Neural progenitor cell (in vitro differentiated cells): ENCODE measurements at regions not wholly inside any gene's neighbourhood (a gene's known extent, or its start where the extent isn't known, plus 50 kb on each side); places are given as distances from the start of the nearest gene placed in this dataset.

Experiments used
- DNase-seq: peaks from one replicate; pipeline ENCODE4 v3.0.0-alpha.2; 2016; ENCODE audit warnings: low spot score
- H2AFZ ChIP-seq: fragments of 200-600 bp; sonication (generic); replicated peaks from 2 replicates; pipeline ENCODE4 v1.6.1; 2016; ENCODE audit warnings: antibody characterized with exemption
- H3F3A ChIP-seq: fragments of 200-600 bp; sonication (generic); 2 replicates; pipeline ENCODE4 v1.6.1; 2016; ENCODE audit warnings: antibody characterized with exemption, low read depth
- H3K27ac ChIP-seq: fragments of 200-600 bp; sonication (generic); 2 replicates; pipeline ENCODE4 v1.5.1; 2016; ENCODE audit warnings: mild to moderate bottlenecking
- H3K27me3 ChIP-seq: fragments of 200-600 bp; sonication (generic); 2 replicates; pipeline ENCODE4 v1.6.1; 2016; ENCODE audit warnings: mild to moderate bottlenecking, moderate library complexity
- H3K36me3 ChIP-seq: fragments of 200-600 bp; sonication (generic); 2 replicates; pipeline ENCODE4 v1.5.1; 2016
- H3K4me1 ChIP-seq: fragments of 200-600 bp; sonication (generic); 2 replicates; pipeline ENCODE4 v1.6.1; 2016; ENCODE audit warnings: mixed run types
- H3K4me2 ChIP-seq: fragments of 200-600 bp; sonication (generic); 2 replicates; pipeline ENCODE4 v1.6.1; 2016
- H3K4me3 ChIP-seq: fragments of 200-600 bp; sonication (generic); 2 replicates; pipeline ENCODE4 v1.5.1; 2016
- H3K79me2 ChIP-seq: fragments of 200-600 bp; sonication (generic); 2 replicates; pipeline ENCODE4 v1.6.1; 2016; ENCODE audit warnings: low read depth
- H3K9ac ChIP-seq: fragments of 200-600 bp; sonication (generic); 2 replicates; pipeline ENCODE4 v1.6.1; 2016
- H3K9me3 ChIP-seq: fragments of 200-600 bp; sonication (generic); 2 replicates; pipeline ENCODE4 v1.5.1; 2016; ENCODE audit warnings: low read depth
- H4K20me1 ChIP-seq: fragments of 200-600 bp; sonication (generic); 2 replicates; pipeline ENCODE4 v1.6.1; 2016; ENCODE audit warnings: low read depth
- H3K27ac Mint-ChIP-seq: 3 replicates; pipeline ENCODE4 v1.8.0; 2021; ENCODE audit warnings: mixed read lengths
- H3K27me3 Mint-ChIP-seq: 2 replicates; pipeline ENCODE4 v1.8.0; 2022; ENCODE audit warnings: low read depth, mild to moderate bottlenecking, inconsistent platforms, moderate library complexity, mixed read lengths; ENCODE audit not compliant: insufficient read depth
- H3K36me3 Mint-ChIP-seq: 3 replicates; pipeline ENCODE4 v1.8.0; 2021; ENCODE audit warnings: mixed read lengths
- H3K4me1 Mint-ChIP-seq: 3 replicates; pipeline ENCODE4 v1.8.0; 2021; ENCODE audit warnings: mixed read lengths
- H3K4me3 Mint-ChIP-seq: 3 replicates; pipeline ENCODE4 v1.8.0; 2021; ENCODE audit warnings: mild to moderate bottlenecking, moderate library complexity, mixed read lengths
- H3K9me3 Mint-ChIP-seq: 3 replicates; pipeline ENCODE4 v1.8.0; 2020; ENCODE audit warnings: mixed read lengths
- CTCF ChIP-seq: fragments of 200-600 bp; sonication (generic); IDR thresholded peaks from 2 replicates; pipeline ENCODE4 v1.5.1; 2017; ENCODE audit warnings: antibody characterized with exemption, mild to moderate bottlenecking
- EZH2 ChIP-seq: fragments of 200-600 bp; sonication (generic); IDR thresholded peaks from 2 replicates; pipeline ENCODE4 v1.6.1; 2017; ENCODE audit warnings: antibody characterized with exemption, mild to moderate bottlenecking, moderate library complexity
- EZH2phosphoT487 ChIP-seq: fragments of 200-600 bp; sonication (generic); IDR thresholded peaks from 2 replicates; pipeline ENCODE4 v1.6.1; 2017; ENCODE audit warnings: antibody characterized with exemption

- no peaks in the 10 kb centered on the region for H3K9me3 Mint-ChIP-seq
- no peak overlapping the region for H3K27ac Mint-ChIP-seq
- Histone ChIP-seq H3K36me3 (no peaks in the 10 kb centered on the region), H3F3A (no peaks in the 10 kb centered on the region), H3K27ac (no peak overlapping the region), H3K4me2 (no peak overlapping the region), H3K4me1 (no peaks in the 10 kb centered on the region), H3K9me3 (no peaks in the 10 kb centered on the region), H3K4me3 (no peak overlapping the region), H4K20me1 (no peaks in the 10 kb centered on the region), H3K9ac (no peak overlapping the region), H3K79me2 (no peaks in the 10 kb centered on the region), H3K27me3 (no peaks in the 10 kb centered on the region), H2AFZ (no peak overlapping the region)
- H3K27me3 Mint-ChIP-seq: peaks cover 2% of the 10 kb centered on the region
- H3K4me1 Mint-ChIP-seq: no peaks in the 10 kb centered on the region
- TF ChIP-seq CTCF (no peak), EZH2 (no peak), EZH2phosphoT487 (no peak)
- H3K36me3 Mint-ChIP-seq: no peaks in the 10 kb centered on the region
- no peak overlapping the region for H3K4me3 Mint-ChIP-seq
- no peak for DNase-seq
Measured at GRCh38 chr10:58887474-58887873, 289.0 kb upstream of the PHYHIPL start.

GRCh38 chr10:58888957-58889356 lies 287.5 kb upstream of the PHYHIPL start:
- Histone ChIP-seq H3K27ac (no peak overlapping the region), H3K36me3 (no peaks in the 10 kb centered on the region), H3K9ac (no peak overlapping the region), H2AFZ (no peak overlapping the region), H3K4me3 (no peak overlapping the region), H3K27me3 (no peaks in the 10 kb centered on the region), H3K4me1 (no peaks in the 10 kb centered on the region), H3K9me3 (no peaks in the 10 kb centered on the region), H4K20me1 (no peaks in the 10 kb centered on the region), H3K4me2 (no peak overlapping the region), H3K79me2 (no peaks in the 10 kb centered on the region), H3F3A (no peaks in the 10 kb centered on the region)
- no peak overlapping the region for H3K4me3 Mint-ChIP-seq
- H3K36me3 Mint-ChIP-seq: no peaks in the 10 kb centered on the region
- H3K27ac Mint-ChIP-seq: no peak overlapping the region
- no peak for TF ChIP-seq CTCF
- TF ChIP-seq EZH2phosphoT487: no peak
- TF ChIP-seq EZH2: no peak
- H3K9me3 Mint-ChIP-seq: no peaks in the 10 kb centered on the region
- no peak for DNase-seq
- H3K27me3 Mint-ChIP-seq: peaks cover 2% of the 10 kb centered on the region
- no peaks in the 10 kb centered on the region for H3K4me1 Mint-ChIP-seq

GRCh38 chr10:58892031-58892531 lies 284.4 kb upstream of the PHYHIPL start:
- Histone ChIP-seq H2AFZ (peak overlapping the region; percentile 59), H3K4me2 (no peak overlapping the region), H3K27me3 (no peaks in the 10 kb centered on the region), H3K27ac (no peak overlapping the region), H3K36me3 (no peaks in the 10 kb centered on the region), H3K4me1 (no peaks in the 10 kb centered on the region), H4K20me1 (no peaks in the 10 kb centered on the region), H3K79me2 (no peaks in the 10 kb centered on the region), H3K9me3 (no peaks in the 10 kb centered on the region), H3F3A (no peaks in the 10 kb centered on the region), H3K4me3 (no peak overlapping the region), H3K9ac (no peak overlapping the region)
- Mint-ChIP-seq H3K27me3 (peaks cover 2% of the 10 kb centered on the region), H3K4me3 (no peak overlapping the region), H3K9me3 (no peaks in the 10 kb centered on the region), H3K36me3 (no peaks in the 10 kb centered on the region), H3K4me1 (no peaks in the 10 kb centered on the region), H3K27ac (no peak overlapping the region)
- no peak for TF ChIP-seq EZH2phosphoT487
- TF ChIP-seq EZH2: no peak
- no peak for TF ChIP-seq CTCF
- DNase-seq: no peak
